ENCODE measurements at regions not wholly inside any gene's neighbourhood (a gene's known extent, or its start where the extent isn't known, plus 50 kb on each side); places are given as distances from the start of the nearest gene placed in this dataset.

GRCh38 chr2:33650171-33650570 is 51.1 kb upstream of the FAM98A start:
- H3K4me3 ChIP-seq (ENCODE audit: low read length, poor library complexity, severe bottlenecking) = no peak overlapping the region
- H3F3A ChIP-seq (ENCODE audit: low read depth) = no peaks in the 10 kb centered on the region
- H3K36me3 ChIP-seq (ENCODE audit: insufficient read depth, low read length) = no peaks in the 10 kb centered on the region
- TF ChIP-seq, protein P1, sequence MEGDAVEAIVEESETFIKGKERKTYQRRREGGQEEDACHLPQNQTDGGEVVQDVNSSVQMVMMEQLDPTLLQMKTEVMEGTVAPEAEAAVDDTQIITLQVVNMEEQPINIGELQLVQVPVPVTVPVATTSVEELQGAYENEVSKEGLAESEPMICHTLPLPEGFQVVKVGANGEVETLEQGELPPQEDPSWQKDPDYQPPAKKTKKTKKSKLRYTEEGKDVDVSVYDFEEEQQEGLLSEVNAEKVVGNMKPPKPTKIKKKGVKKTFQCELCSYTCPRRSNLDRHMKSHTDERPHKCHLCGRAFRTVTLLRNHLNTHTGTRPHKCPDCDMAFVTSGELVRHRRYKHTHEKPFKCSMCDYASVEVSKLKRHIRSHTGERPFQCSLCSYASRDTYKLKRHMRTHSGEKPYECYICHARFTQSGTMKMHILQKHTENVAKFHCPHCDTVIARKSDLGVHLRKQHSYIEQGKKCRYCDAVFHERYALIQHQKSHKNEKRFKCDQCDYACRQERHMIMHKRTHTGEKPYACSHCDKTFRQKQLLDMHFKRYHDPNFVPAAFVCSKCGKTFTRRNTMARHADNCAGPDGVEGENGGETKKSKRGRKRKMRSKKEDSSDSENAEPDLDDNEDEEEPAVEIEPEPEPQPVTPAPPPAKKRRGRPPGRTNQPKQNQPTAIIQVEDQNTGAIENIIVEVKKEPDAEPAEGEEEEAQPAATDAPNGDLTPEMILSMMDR (conservative IDR thresholded peaks at IDR 0.05; ENCODE audit: low read length) = no peak
- TF ChIP-seq EZH2phosphoT487 (IDR thresholded peaks at IDR 0.05; ENCODE audit: borderline replicate concordance) = no peak
- no peaks in the 10 kb centered on the region for H3K4me1 ChIP-seq (ENCODE audit: insufficient read depth, low read length, poor library complexity, severe bottlenecking)
- H2AFZ ChIP-seq (ENCODE audit: low read length) = no peak overlapping the region
- H3K4me2 ChIP-seq (ENCODE audit: low read depth, low read length, poor library complexity, severe bottlenecking) = no peak overlapping the region
- H3K9ac ChIP-seq (ENCODE audit: low read depth, low read length, poor library complexity, severe bottlenecking) = no peak overlapping the region
- no peaks in the 10 kb centered on the region; the same call in 1 of the 2 replicates for H3K9me3 ChIP-seq (ENCODE audit: insufficient read depth, low read depth, low read length)
- no peaks in the 10 kb centered on the region for H3K27me3 ChIP-seq (ENCODE audit: insufficient read depth, low read length, poor library complexity, severe bottlenecking)
- H3K79me2 ChIP-seq (ENCODE audit: insufficient read depth, low read length) = no peaks in the 10 kb centered on the region
- H4K20me1 ChIP-seq (ENCODE audit: insufficient read depth, low read length, poor library complexity, severe bottlenecking) = no peaks in the 10 kb centered on the region
- H3K9me2 ChIP-seq (replicated peaks; ENCODE audit: low read depth, low read length) = no peaks in the 10 kb centered on the region
